T-helper 2 cell treated with Interferon-gamma antibody and Interleukin-4, amounts not matched to agents 100 ng/mL and 5 ng/mL, for 36 hours (primary cell): ENCODE measurements at regions not wholly inside any gene's neighbourhood (a gene's known extent, or its start where the extent isn't known, plus 50 kb on each side); places are given as distances from the start of the nearest gene placed in this dataset.
"Not testable (repeated sequence)": the region's sequence is repeated elsewhere in the genome, so short reads cannot be mapped to it uniquely, and the experiment has no call there.

Experiments used
- intact Hi-C: fragments of 100-400 bp; cut with micrococcal nuclease; formaldehyde crosslinking; loops from one replicate; pipeline ENCODE4 v1.15.1; 2023

DNA sequence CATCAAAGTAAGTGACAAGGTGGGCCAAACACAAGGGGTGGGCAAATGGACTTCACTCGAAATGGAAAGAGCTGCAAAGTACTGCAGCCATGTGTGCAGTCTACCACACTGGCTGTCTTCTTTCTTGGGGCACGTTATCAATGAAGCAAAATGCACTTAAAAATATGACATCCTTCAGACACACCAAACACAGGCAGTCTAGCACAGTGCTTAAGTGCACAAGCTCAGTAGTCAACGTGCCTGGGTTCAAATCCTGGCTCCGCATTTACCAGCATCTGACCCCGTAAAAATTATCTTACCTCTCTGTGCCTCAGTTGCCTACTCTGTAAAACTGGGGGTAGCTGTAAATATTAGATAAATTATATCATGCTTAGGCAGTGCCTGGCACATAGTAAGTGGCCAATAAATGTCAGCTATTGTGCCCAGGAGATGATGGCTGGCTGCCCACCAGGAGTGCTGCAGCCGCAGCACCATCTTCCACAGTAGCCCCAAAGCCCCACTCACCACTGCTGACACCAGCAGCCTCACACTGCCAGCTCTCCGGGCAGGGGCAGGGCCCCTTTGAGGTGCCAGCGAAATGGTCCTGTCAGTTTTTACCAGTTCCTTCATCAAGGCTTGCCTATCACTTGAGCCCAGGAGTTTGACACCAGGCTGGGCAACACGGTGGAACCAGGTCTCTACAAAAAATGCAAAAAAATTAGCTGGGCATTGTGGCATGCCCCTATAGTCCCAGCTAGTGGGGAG is 121.8 kb upstream of the SLC1A4 start:
- intact Hi-C loops: loop anchor here (5.0 kb wide), 1 partner anchor 100 kb away; no protein-coding TSS in a partner anchor

DNA sequence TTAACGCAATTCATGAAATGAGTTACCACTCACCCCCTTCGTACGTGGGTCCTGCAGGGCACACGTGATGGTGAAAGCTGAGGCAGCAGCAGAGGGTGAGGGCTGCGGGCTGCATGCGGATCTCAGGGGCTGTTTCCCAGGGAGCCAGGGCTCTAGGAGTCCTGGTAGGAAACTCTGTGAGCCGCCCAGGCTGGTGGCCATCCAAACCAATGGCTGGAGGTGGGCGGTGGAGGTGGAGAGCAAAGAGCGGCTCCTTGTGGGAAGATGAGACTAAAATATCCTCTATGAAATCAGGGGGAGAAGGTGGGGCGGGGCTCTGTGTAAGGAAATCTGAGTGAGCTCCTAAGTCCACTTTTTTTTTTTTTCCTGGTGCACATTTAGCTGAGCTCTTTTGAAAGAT is 120.1 kb upstream of the SLC1A4 start:
- intact Hi-C loops: loop anchor here (5.0 kb wide), 1 partner anchor 102 kb away; no protein-coding TSS in a partner anchor

GRCh38 chr2:64873472-64873924 is 115.7 kb upstream of the SLC1A4 start:
- intact Hi-C loops: loop anchor here (1.0 to 5.0 kb wide), 6 partner anchors 167 to 826 kb away; no protein-coding TSS in a partner anchor

DNA sequence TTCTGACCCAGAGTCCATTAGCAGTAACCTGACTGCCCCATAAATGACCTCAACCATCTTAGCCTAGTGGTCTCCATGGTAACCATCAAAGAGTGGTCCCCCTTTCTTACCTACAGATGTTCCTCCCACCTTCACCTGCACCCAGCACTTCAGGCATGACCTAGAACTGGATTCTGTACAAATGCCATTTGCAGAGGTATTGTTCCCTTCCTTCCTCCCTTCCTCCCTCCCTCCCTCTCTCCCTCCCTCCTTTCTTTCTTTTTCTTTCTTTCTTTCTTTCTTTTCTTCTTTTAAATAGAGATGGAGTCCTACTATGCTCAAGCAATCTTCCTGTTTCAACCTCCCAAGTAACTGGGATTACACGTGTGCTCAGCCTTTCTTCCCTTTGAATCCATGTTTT is 114.6 kb upstream of the SLC1A4 start:
- intact Hi-C loops: loop anchor here (5.0 kb wide), 1 partner anchor 827 kb away; no protein-coding TSS in a partner anchor

DNA sequence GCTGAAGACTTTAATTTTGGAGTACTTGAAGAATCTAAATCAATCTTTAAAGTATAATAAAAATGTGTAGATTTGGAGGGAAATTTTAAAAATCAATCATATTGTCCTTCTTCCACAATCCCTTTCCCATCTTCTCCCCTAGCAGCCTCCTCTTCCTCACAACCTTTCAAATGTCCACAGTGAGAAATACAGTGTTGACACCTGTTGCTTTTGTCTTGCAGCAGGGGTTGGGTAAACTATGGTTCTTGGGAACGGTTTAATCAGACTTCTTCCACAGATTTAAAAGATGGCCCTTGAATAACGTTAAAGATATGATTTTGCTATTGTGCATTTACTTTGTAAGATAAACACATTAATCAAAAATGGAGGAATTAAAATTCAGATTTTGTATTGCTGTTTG is 113.8 kb upstream of the SLC1A4 start:
- intact Hi-C loops: no loop called here

DNA sequence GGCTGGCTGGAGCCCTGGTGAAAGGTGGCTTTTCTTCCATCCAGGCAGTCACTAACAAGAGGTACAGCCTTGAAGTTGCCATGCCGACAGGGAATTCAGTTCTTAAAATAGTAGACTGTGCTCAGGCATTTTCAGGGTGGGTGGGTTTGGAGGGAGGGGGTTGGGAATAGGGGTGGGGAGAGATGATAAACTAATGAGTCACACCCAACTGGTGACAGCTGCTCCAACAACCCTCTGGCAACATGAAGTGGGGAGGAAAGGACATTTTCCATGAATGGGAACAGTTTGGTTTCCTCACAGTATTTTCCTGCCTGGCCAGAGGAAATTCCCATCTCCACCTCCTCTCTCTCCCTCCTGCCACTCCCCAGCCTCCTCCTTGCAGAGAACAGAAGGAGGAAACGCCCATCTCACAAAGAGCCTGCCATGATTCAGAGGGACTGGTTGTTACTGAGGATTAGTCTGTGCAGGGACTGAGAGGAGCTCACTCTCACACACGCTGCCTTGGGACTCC is 113.0 kb upstream of the SLC1A4 start:
- intact Hi-C loops: no loop called here

DNA sequence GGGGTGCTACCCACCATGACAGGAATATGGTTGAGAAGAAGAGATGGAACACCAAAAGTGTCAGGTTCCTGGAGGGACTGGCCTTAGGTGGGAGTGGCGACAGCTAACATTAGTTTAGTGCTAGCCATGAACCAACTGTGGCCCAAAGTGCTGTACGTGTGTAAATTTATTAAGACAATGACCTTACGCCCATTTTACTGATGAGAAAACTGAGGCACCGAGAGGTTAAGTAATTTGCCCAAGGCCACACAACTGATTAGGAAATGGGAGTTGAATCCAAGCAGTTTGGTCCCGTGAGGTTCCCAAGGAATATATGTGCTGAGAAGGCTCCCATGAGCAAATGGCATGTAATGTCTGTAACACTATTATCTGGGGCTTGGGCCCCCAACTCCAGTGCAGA is 109.5 kb upstream of the SLC1A4 start:
- intact Hi-C loops: no loop called here

GRCh38 chr2:64880193-64880951 is 108.8 kb upstream of the SLC1A4 start:
- intact Hi-C loops: no loop called here

DNA sequence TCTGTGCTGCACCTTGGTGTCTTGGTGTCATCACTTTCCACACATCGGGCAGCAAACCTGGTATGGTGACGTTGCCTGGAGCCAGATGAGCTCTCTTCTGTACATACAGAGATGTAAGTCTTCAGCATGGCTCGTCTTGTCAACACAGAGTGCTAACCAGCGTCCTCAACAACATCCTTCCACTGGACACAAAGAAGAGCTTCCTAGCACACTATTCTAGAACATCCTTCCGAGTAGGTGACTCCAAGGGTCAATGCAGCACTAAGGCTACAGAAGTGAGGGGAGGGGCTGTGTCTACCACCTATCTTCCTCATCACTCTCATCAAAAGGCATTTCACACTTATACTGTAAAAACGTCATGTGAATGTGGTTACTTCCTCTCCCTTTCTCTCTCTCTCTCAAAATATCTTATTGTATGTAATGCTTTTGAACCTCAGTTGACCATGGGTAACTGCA is 108.1 kb upstream of the SLC1A4 start:
- intact Hi-C loops: no loop called here

DNA sequence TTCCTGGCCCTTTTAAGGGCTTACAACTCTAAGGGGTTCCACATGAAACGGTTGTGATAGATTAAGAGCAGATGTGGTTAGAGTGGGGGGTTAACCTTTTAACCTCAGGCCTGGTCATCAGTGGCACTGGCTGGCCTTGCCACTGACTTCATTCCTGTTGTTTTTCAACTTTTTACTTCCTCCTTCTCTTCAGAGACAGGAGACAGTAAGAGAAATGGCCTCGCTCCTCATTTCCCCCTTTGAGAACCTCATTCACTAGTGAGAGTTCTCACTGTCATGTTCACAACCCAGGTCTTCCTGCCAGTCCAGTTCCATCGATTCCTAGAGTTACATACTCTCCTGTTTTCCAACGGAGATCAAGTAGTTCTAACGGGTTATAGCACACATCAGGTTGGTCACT is 101.6 kb upstream of the SLC1A4 start:
- intact Hi-C loops: no loop called here

DNA sequence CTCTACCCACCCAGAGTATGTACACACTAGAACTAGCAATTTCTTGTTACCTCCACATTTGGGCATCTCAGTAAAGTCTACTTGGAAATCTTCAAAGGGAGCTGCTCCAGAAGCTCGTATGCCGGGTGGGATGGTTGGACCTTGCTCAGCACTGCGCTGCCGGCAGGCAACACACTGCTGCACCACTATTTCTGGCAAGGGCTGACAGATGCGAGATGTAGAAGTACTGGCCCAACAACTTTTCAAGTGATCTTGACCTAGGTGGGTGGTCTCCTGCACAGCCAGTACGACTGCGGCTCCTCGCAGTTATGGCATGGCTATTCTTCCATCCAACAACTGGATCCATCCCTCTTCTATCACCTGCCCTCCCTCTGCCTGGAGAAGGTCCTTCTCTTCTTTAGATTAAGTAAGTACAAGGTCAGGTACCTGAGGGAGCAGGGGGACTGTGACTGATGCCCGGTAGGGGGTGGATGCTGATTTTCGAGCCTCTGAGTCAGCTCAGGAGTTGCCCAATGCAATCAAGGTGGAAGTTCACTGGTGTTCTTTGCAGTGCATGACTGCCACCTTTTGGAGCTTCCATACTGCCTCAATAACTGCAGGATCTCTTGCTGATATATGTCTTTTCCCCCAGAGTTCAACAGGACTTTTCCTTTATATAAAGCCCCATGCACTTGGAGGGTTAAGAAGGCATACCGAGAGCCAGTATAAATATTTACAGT is 100.4 kb upstream of the SLC1A4 start:
- intact Hi-C loops: no loop called here

GRCh38 chr2:64889803-64890202 is 99.4 kb upstream of the SLC1A4 start:
- intact Hi-C loops: no loop called here

- intact Hi-C loops: not testable (repeated sequence)
Observed at GRCh38 chr2:64896572-64896971, 92.6 kb upstream of the SLC1A4 start.

DNA sequence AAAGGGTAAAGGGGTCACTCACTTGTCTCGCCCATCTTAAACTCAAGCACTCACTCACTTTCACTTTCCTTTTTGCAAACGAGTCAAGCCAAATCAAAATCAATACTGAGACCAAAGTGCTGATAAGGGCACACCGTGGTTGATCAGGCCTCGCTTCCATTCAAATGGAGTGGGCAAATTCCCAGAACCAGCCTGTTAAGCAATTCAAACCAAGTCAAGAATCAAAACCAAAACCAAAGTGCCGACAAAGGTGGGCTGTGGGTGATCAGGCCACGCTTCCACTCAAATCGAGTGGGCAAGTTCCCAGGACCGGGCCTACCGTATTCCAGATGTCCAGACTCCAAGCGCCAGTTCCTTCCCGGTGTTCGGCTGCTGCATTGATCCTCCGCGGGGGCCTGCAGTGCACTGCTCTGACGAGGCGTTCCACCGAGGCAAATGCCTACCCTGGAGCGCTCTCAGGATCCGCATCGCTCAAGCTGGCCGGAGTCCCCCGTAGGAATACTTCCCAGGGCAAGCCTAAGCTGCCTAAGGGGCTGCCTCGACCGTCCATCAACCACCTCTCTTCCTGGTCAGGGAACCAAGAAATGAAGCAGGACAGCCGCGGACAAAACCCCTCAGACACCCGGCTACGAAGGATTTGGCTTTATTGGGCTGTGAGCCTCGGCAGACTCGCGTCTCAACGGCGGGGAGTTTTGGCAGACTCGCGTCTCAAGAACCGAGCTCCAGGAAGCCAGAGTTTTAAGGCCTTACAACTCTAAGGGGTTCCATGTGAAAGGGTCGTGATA is 89.9 kb upstream of the SLC1A4 start:
- intact Hi-C loops: no loop called here

DNA sequence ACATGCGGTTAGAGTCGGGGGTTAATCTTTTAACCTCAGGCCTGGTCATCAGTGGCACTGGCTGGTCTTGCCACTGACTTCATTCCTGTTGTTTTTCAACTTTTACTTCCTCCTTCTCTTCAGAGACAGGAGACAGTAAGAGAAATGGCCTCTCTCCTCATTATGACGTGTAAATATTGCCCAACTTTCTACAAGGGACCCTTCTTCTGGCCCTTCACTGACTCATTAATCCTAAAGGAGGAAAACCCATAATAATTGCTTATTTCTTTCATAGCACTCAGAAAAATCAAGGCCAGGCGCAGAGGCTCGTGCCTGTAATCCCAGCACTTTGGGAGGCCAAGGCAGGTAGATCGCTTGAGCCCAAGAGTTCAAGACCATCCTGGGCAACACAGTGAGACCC is 89.3 kb upstream of the SLC1A4 start:
- intact Hi-C loops: not testable (repeated sequence)

DNA sequence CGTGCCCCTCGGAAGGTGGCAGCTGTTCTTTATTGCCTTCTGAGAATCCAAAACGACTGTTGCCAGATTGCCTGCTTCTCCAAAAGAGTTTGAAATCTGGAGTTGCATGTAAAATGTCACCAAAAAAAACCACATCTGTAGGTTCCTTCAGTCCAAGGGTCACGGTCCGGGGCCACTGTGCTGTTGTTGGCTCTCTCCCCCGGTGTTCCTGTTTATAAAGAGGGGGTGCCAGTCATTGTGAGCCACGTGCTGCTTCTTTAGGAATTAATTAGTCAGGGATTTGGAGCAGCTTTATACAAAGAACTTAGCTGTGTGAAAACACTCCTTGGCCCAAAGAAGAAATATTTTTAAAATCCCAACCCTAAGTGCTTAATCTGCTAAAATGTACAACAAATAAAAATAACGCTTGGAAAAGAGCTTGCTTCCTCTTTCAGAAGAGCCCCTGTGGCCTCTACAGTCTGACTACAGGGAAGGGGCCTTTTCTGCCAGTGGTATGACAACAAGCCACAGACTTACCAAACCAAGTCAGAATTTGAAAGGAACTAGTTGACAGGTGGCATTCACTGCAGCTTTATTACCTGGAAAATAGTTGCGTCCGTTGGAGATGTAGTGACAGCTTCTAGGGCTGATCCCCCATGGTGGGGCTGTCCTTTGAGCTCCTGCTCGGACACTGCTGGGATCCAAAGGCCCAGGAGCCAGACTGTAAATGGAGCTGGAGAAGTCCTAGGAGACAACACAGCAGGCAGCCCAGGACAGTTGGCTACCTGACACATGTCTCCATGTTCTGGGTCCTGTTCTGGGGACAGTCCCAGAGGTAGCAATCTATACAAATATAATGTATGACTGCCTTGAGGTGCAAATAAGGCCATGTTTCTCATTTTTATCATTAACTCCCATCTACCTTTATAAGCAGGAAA is 84.5 kb upstream of the SLC1A4 start:
- intact Hi-C loops: no loop called here

- intact Hi-C loops: no loop called here
Observed at GRCh38 chr2:64905338-64906024, 83.7 kb upstream of the SLC1A4 start.

GRCh38 chr2:64906853-64907536 is 82.2 kb upstream of the SLC1A4 start:
- intact Hi-C loops: no loop called here
